ENCODE measurements at regions not wholly inside any gene's neighbourhood (a gene's known extent, or its start where the extent isn't known, plus 50 kb on each side); places are given as distances from the start of the nearest gene placed in this dataset.
"Not testable (repeated sequence)": the region's sequence is repeated elsewhere in the genome, so short reads cannot be mapped to it uniquely, and the experiment has no call there.

GRCh38 chr6:126210398-126211075 is 129.4 kb upstream of the CENPW start:
- DNase-seq, result no peak

GRCh38 chr6:126217497-126217896 is 122.4 kb upstream of the CENPW start:
- DNase-seq, result no peak

- DNase-seq, result not testable (repeated sequence)
Measured at GRCh38 chr6:126220901-126221300, 119.0 kb upstream of the CENPW start.

DNA sequence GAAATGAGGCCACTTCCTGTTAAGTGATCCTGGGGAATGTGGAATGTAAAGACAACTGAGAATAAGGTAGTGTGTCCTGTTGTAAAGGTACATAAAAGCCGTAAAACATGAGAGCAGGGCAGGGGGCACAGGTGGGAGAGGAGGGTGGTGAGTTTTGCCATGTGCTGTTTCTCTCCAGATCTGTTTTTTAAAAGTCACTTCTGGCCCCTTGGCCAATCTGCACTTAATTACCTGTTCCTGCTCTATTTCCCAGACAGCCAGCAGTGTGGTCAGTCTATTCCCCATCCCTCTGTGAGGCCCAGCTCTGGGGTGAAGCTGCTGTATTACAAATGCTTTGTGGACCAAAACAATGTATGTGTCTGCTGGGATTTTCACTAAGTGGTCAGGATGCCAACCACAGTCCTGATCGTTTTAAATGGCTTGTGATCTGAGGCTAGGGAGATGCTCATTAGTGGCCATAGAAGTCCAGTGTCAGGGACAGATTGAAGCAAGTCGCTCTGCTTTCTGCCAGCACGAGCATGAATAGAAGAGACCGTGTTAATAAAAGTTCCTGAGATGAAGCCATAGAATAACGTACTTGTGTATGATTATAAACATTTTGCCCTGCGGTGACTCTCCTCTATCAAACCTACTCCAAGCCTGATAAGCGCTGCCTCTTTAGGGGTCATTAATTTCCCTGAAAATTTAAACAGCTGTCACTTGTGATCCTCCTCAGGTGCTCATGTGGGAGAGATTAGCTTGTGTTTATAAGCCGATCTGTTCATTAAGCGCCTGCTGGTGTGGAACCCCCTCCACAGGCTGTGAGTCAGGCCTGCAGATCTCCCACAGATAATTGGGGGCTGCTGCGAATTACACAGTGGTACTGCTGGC is 111.8 kb upstream of the CENPW start:
- peak; percentile 22 to 43 for DNase-seq

DNA sequence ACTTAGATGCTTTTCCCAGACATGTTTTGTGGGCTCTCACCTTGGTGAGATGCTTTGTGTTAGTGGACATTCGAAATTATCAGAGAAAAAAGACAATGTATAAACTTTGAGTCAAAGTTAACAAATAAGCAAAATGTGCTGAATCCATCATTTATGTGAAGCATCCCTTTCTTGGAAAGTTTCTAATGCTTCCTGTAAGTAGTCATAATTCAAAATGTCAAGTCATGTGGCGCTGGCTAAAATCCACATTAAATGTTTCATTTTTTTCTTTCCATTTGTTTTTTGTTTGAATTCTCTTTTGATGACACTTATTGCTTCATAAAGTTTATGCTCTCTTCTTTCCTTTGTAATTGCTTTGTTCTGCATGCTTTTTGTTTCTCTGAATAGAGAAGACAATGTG is 107.2 kb upstream of the CENPW start:
- DNase-seq, result no peak

DNA sequence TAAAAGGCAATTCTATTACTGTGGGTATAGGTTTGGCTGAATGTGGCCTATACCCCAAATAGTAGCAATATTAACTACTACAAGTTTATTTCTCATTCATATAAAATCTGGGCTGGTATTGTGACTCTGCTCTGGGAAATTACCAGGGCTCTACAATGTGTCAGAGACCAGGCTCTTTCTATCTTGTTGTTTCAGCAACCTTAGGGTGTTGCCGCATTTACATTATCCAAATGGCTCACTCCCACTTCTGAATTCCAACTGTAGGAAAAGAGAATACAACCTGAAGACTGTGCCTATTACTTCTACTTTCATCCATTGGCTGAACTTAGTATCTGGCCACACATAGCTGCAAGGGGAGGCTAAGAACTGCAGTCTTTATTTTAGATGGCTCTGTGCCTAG is 106.7 kb upstream of the CENPW start:
- DNase-seq, result no peak

DNA sequence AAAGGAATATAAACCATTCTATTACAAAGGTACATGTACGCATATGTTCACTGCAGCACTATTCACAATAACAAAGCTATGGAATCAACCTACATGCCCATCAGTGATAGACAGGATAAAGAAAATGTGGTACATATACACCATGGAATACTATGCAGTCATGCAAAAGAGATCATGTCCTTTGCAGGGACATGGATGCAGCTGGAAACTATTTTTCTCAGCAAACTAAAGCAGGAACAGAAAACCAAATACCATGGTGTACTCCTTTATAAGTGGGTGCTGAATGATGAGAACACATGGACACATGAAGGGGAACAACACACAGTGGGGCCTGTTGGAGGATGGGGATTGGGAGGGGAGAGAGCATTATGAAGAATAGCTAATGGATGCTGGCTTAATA is 104.6 kb upstream of the CENPW start:
- no peak for DNase-seq

DNA sequence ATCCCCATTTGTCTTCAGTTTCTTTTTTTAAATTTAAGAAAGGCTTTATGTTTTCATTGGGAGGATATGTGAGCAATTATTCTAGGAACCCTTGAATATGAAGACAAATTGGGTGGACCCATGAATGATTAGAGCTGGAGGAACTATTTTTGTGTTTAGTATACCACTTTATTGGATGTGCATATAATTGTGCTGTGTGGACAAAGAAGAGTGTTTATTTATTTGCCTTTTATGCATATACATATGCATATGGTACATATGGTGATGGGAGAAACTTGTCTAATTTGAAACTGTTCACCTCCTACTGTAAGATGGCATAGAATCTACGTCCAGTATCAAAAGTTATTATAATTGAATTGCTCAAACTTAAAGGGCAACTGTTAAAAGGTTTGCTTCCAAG is 94.8 kb upstream of the CENPW start:
- no peak for DNase-seq

- no peak for DNase-seq
Measured at GRCh38 chr6:126252154-126252553, 87.8 kb upstream of the CENPW start.

DNA sequence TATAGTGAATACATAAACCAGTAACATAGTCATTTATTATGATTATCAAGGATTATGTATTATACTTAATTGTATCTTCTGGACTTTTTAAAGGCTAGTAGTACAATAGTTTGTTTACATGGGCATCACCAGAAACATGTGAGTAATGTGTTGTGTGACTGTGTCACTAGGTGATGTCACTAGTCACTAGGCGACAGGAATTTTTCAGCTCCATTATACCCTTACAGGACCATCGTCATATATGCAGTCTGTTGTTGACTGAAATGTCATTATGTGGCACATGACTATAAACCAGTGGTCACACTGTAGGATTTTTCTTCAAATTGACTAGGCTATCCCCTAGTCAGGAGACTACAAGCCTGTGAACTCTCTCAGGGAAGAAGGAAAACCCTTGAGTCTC is 86.5 kb upstream of the CENPW start:
- DNase-seq, result no peak

GRCh38 chr6:126258150-126258549 is 81.8 kb upstream of the CENPW start:
- DNase-seq, result no peak

GRCh38 chr6:126261792-126262421 is 78.0 kb upstream of the CENPW start:
- DNase-seq, result no peak

DNA sequence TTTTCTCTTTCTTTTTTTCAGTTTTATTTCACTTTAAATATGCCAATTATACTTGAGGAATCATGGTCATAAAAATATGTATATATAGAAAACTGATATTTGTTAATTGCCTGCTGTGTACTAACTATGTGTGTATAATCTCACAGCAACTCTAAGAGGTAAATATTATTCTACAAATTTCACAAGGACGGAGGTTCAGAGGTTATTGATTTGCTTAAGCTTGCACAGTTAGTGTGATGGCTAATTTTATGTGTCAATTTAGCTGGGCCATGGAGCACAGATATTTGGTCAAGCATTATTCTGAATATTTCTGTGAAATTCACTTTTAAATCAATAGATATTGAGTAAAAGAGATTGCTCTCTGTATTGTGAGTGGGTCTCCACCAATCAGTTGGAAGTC is 75.7 kb upstream of the CENPW start:
- DNase-seq, result no peak

GRCh38 chr6:126266664-126267063 is 73.3 kb upstream of the CENPW start:
- DNase-seq, result no peak

DNA sequence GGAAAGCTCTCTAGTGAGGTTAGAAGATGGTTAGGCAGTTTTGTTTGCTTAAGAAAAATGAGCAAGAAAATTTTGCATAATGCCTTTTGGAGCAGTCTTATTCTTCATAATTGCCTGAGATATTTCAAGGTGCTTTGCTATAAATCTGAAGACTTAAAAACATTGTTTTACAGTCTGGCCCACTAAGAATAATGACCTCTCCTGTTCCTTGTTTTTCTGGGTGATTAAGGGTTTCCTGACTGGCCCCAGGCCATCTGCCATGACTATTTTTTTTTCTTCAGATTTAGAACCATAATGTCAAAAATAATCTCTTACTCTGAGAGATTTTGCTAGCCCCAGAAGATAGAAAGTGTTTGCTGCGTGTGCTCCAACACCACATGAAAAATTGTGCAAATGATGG is 72.3 kb upstream of the CENPW start:
- DNase-seq, result no peak

GRCh38 chr6:126268092-126268491 is 71.8 kb upstream of the CENPW start:
- DNase-seq, result no peak

GRCh38 chr6:126280287-126280686 is 59.6 kb upstream of the CENPW start:
- no peak for DNase-seq

DNA sequence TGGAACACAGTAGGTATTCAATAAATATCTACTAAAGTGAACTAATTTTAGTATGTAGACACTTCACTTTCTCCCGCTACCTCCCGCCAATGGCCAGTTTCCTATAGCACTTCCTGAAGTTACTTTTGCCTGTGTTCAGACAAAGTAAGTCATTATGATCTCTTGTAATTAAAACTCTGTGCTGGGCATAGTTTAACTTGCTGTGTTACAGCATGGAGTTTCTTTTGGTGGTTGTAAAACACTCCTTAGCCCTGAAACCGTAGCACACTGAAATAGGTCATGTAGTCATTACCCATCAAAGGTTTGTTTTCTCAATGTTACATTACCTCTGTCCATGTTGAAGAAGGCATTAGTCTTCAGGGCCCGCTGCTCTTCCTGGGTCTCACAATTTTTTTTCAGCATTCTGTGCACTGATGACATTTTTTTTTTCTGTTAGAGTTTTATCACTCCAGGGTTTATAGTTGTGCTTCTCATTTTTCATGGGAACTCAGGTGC is 54.0 kb upstream of the CENPW start:
- no peak for DNase-seq

Measured in NCI-H1930 (cell line).